Inflammatory macrophage (primary cell): ENCODE measurements at regions not wholly inside any gene's neighbourhood (a gene's known extent, or its start where the extent isn't known, plus 50 kb on each side); places are given as distances from the start of the nearest gene placed in this dataset.

Experiments used
- DNase-seq, 2 donors: peaks; one replicate each; pipeline ENCODE4 v3.0.0-alpha.2; 2020 to 2022

- DNase-seq: no peak
These were observed 2250.4 kb downstream of the MRPL39 start for GRCh38 chr21:23356905-23357304.

GRCh38 chr21:23316190-23316589, 2291.1 kb downstream of the MRPL39 start:
- no peak for DNase-seq

- no peak for DNase-seq
These were observed 2298.5 kb downstream of the MRPL39 start for GRCh38 chr21:23308741-23309140.

GRCh38 chr21:23307065-23307464, 2300.2 kb downstream of the MRPL39 start:
- no peak for DNase-seq

- DNase-seq: no peak
These were observed 2294.1 kb downstream of the NCAM2 start for GRCh38 chr21:23292292-23292691.

- DNase-seq: no peak
These were observed 2283.7 kb downstream of the NCAM2 start for GRCh38 chr21:23281917-23282316.

GRCh38 chr21:23249760-23250159, 2251.6 kb downstream of the NCAM2 start:
- DNase-seq: no peak

- no peak for DNase-seq
These were observed 2249.1 kb downstream of the NCAM2 start for GRCh38 chr21:23247334-23247733.

- no peak for DNase-seq
These were observed 2247.0 kb downstream of the NCAM2 start for GRCh38 chr21:23245255-23245654.

- no peak for DNase-seq
These were observed 2225.7 kb downstream of the NCAM2 start for GRCh38 chr21:23223882-23224281.

- DNase-seq: no peak
These were observed 2220.5 kb downstream of the NCAM2 start for GRCh38 chr21:23218667-23219066.

GRCh38 chr21:23217597-23217996, 2219.4 kb downstream of the NCAM2 start:
- DNase-seq: no peak

- no peak for DNase-seq
These were observed 2217.1 kb downstream of the NCAM2 start for GRCh38 chr21:23215261-23215660.
